Activated T-helper 2 cell treated with anti-CD3 and anti-CD28 coated beads, Interferon-gamma antibody, Interleukin-2, Interleukin-4, amounts not matched to agents 10 μg/mL and 5 μg/mL and 100 μg/mL, durations not matched to agents 14 hours and 24 hours and 36 hours (primary cell): ENCODE measurements at regions not wholly inside any gene's neighbourhood (a gene's known extent, or its start where the extent isn't known, plus 50 kb on each side); places are given as distances from the start of the nearest gene placed in this dataset.
"Not testable (repeated sequence)": the region's sequence is repeated elsewhere in the genome, so short reads cannot be mapped to it uniquely, and the experiment has no call there.

Source experiments
- DNase-seq: peaks from one replicate; pipeline ENCODE4 v3.0.0; 2021; ENCODE audit warnings: low spot score
- H3K27ac Mint-ChIP-seq: one replicate; pipeline ENCODE4 v1.8.0; 2021; ENCODE audit warnings: mixed read lengths
- H3K27me3 Mint-ChIP-seq: one replicate; pipeline ENCODE4 v1.8.0; 2021; ENCODE audit warnings: low read depth, mixed read lengths
- H3K36me3 Mint-ChIP-seq: one replicate; pipeline ENCODE4 v1.8.0; 2021; ENCODE audit warnings: low read depth, mixed read lengths
- H3K4me1 Mint-ChIP-seq: one replicate; pipeline ENCODE4 v1.8.0; 2021; ENCODE audit warnings: low read depth, mixed read lengths
- H3K4me3 Mint-ChIP-seq: one replicate; pipeline ENCODE4 v1.8.0; 2021; ENCODE audit warnings: low read depth, mild to moderate bottlenecking, moderate library complexity, mixed read lengths
- H3K9me3 Mint-ChIP-seq: one replicate; pipeline ENCODE4 v1.8.0; 2021; ENCODE audit warnings: mixed read lengths
- intact Hi-C: fragments of 100-400 bp; cut with micrococcal nuclease; formaldehyde crosslinking; loops from one replicate; pipeline ENCODE4 v1.15.1; 2023

- no peaks in the 10 kb centered on the region for H3K9me3 Mint-ChIP-seq
- intact Hi-C loops, result no loop called here
- no peak for DNase-seq
- H3K4me3 Mint-ChIP-seq, result no peak overlapping the region
- no peak overlapping the region for H3K27ac Mint-ChIP-seq
- H3K36me3 Mint-ChIP-seq, result no peaks in the 10 kb centered on the region
- peaks cover 26% of the 10 kb centered on the region for H3K27me3 Mint-ChIP-seq
- peaks cover 16% of the 10 kb centered on the region for H3K4me1 Mint-ChIP-seq
These were observed 214.1 kb downstream of the KLF6 start for GRCh38 chr10:3570855-3571266.

- peaks cover 19% of the 10 kb centered on the region for H3K27me3 Mint-ChIP-seq
- intact Hi-C loops, result no loop called here
- H3K4me1 Mint-ChIP-seq, result peaks cover 16% of the 10 kb centered on the region
These were observed 214.8 kb downstream of the KLF6 start for GRCh38 chr10:3570131-3570729.

DNA sequence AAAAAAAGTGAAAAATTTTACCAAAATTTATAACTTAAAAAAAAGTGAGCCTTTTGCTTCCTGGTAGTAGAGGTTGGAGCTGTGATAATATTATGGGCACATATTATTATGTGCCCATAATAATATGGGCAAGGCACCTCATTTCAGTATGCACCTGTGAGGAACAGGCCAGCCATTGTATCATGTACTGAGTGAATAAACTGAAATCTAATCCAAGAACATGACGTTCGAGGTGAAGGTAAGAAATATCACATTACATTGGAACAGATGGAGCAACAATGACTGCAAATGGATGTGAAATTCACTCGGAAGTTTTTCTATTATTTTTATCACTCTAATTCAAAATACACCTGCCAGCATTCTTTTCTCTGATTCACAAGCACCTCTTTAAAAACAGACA is 216.0 kb downstream of the KLF6 start:
- no peak overlapping the region for H3K27ac Mint-ChIP-seq
- H3K4me3 Mint-ChIP-seq, result no peak overlapping the region
- no peak for DNase-seq
- intact Hi-C loops, result loop anchor here (10.0 kb wide), 1 partner anchor 84 kb away; no protein-coding TSS in a partner anchor
- H3K4me1 Mint-ChIP-seq, result peaks cover 16% of the 10 kb centered on the region
- peaks cover 13% of the 10 kb centered on the region for H3K27me3 Mint-ChIP-seq
- H3K9me3 Mint-ChIP-seq, result no peaks in the 10 kb centered on the region
- no peaks in the 10 kb centered on the region for H3K36me3 Mint-ChIP-seq

More at GRCh38 chr10:3570131-3570729, 214.8 kb downstream of the KLF6 start:
- no peaks in the 10 kb centered on the region for H3K9me3 Mint-ChIP-seq
- H3K36me3 Mint-ChIP-seq, result no peaks in the 10 kb centered on the region
- H3K27ac Mint-ChIP-seq, result no peak overlapping the region
- H3K4me3 Mint-ChIP-seq, result no peak overlapping the region
- DNase-seq, result no peak

DNA sequence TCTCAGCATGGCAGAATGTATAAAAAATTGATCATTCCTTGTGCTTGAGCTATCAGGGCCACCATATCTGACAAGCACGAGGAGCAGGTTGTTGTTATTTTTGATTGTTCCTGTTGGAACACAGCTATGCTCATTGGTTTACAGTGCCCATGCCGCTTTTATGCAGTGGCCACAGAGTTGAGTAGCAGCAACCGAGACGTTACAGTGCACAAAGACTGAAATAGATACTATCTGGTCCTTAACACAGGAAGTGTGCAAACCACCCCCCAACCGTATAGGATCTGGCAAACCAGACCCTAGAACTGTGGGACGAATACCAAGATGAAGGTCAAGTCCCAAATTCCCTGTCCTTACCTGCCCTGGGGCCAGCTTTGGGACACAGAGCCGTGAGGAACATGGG is 216.6 kb downstream of the KLF6 start:
- Mint-ChIP-seq H3K36me3 (no peaks in the 10 kb centered on the region), H3K9me3 (no peaks in the 10 kb centered on the region), H3K27ac (no peak overlapping the region), H3K4me1 (peaks cover 19% of the 10 kb centered on the region), H3K4me3 (no peak overlapping the region), H3K27me3 (peaks cover 13% of the 10 kb centered on the region)
- DNase-seq, result no peak
- intact Hi-C loops, result loop anchor here (10.0 kb wide), 1 partner anchor 84 kb away; no protein-coding TSS in a partner anchor

GRCh38 chr10:3567291-3567963 is 217.6 kb downstream of the KLF6 start:
- H3K4me1 Mint-ChIP-seq, result peaks cover 22% of the 10 kb centered on the region
- DNase-seq, result no peak
- no peak overlapping the region for H3K27ac Mint-ChIP-seq
- intact Hi-C loops, result loop anchor here (10.0 kb wide), 1 partner anchor 83 kb away; no protein-coding TSS in a partner anchor
- H3K36me3 Mint-ChIP-seq, result no peaks in the 10 kb centered on the region
- H3K4me3 Mint-ChIP-seq, result no peak overlapping the region
- peaks cover 8% of the 10 kb centered on the region for H3K27me3 Mint-ChIP-seq
- H3K9me3 Mint-ChIP-seq, result no peaks in the 10 kb centered on the region

GRCh38 chr10:3566627-3567026 is 218.4 kb downstream of the KLF6 start:
- H3K4me1 Mint-ChIP-seq, result peaks cover 22% of the 10 kb centered on the region
- DNase-seq, result no peak
- peaks cover 4% of the 10 kb centered on the region for H3K27me3 Mint-ChIP-seq
- intact Hi-C loops, result loop anchor here (10.0 kb wide), 1 partner anchor 82 kb away; no protein-coding TSS in a partner anchor
- no peak overlapping the region for H3K27ac Mint-ChIP-seq
- H3K36me3 Mint-ChIP-seq, result no peaks in the 10 kb centered on the region
- no peaks in the 10 kb centered on the region for H3K9me3 Mint-ChIP-seq
- no peak overlapping the region for H3K4me3 Mint-ChIP-seq

GRCh38 chr10:3564346-3565002 is 220.5 kb downstream of the KLF6 start:
- no peak overlapping the region for H3K27ac Mint-ChIP-seq
- H3K27me3 Mint-ChIP-seq, result no peaks in the 10 kb centered on the region
- no peaks in the 10 kb centered on the region for H3K9me3 Mint-ChIP-seq
- intact Hi-C loops, result loop anchor here (10.0 kb wide), 1 partner anchor 80 kb away; no protein-coding TSS in a partner anchor
- no peak overlapping the region for H3K4me3 Mint-ChIP-seq
- no peaks in the 10 kb centered on the region for H3K36me3 Mint-ChIP-seq
- peaks cover 22% of the 10 kb centered on the region for H3K4me1 Mint-ChIP-seq
- DNase-seq, result no peak

GRCh38 chr10:3563298-3563697 is 221.7 kb downstream of the KLF6 start:
- Mint-ChIP-seq H3K36me3 (no peaks in the 10 kb centered on the region), H3K4me3 (no peak overlapping the region), H3K27me3 (no peaks in the 10 kb centered on the region), H3K9me3 (no peaks in the 10 kb centered on the region), H3K4me1 (peaks cover 18% of the 10 kb centered on the region), H3K27ac (peak overlapping the region; percentile 46)
- no peak for DNase-seq
- intact Hi-C loops, result loop anchor here (2.0 to 10.0 kb wide), 2 partner anchors 60 to 78 kb away; no protein-coding TSS in a partner anchor

DNA sequence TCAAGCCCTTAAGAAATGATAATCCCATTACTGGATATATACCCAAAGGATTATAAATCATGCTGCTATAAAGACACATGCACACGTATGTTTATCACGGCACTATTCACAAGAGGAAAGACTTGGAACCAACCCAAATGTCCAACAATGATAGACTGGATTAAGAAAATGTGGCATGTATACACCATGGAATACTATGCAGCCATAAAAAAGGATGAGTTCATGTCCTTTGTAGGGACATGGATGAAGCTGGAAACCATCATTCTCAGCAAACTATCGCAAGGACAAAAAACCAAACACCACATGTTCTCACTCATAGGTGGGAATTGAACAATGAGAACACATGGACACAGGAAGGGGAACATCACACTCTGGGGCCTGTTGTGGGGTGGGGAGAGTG is 224.4 kb downstream of the KLF6 start:
- not testable (repeated sequence) for H3K4me1 Mint-ChIP-seq, H3K27ac Mint-ChIP-seq, H3K36me3 Mint-ChIP-seq, DNase-seq, H3K9me3 Mint-ChIP-seq, H3K27me3 Mint-ChIP-seq, H3K4me3 Mint-ChIP-seq
- intact Hi-C loops, result loop anchor here (10.0 kb wide), 1 partner anchor 76 kb away; no protein-coding TSS in a partner anchor

DNA sequence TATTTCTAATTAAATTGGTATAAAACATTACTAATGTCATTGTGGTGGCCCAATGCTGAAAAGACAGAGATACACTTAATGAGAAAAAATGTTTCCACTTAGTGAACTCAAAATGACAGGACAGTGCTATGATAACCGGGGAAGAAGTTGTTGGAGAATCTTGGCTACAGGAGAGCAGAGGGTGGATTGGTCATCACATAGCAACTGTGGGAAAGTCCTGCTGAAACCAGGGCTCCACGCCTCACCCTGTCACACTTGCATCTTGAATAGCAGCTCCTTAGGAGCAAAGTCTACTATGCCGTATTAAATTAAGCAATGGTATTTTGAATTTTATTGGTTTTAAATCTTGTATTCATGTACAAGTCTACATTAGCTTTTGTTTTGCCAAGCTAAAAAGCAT is 225.5 kb downstream of the KLF6 start:
- H3K9me3 Mint-ChIP-seq, result no peaks in the 10 kb centered on the region
- no peak overlapping the region for H3K4me3 Mint-ChIP-seq
- H3K4me1 Mint-ChIP-seq, result peaks cover 8% of the 10 kb centered on the region
- no peaks in the 10 kb centered on the region for H3K36me3 Mint-ChIP-seq
- no peak for DNase-seq
- intact Hi-C loops, result no loop called here
- H3K27ac Mint-ChIP-seq, result no peak overlapping the region
- H3K27me3 Mint-ChIP-seq, result peaks cover 6% of the 10 kb centered on the region

- Mint-ChIP-seq H3K36me3 (no peaks in the 10 kb centered on the region), H3K4me3 (no peak overlapping the region), H3K27me3 (peaks cover 6% of the 10 kb centered on the region), H3K4me1 (peaks cover 13% of the 10 kb centered on the region), H3K27ac (no peak overlapping the region), H3K9me3 (no peaks in the 10 kb centered on the region)
- DNase-seq, result no peak
- intact Hi-C loops, result no loop called here
These were observed 226.0 kb downstream of the KLF6 start for GRCh38 chr10:3559011-3559410.

- H3K27me3 Mint-ChIP-seq, H3K9me3 Mint-ChIP-seq, H3K36me3 Mint-ChIP-seq, intact Hi-C loops, H3K4me3 Mint-ChIP-seq, DNase-seq, H3K27ac Mint-ChIP-seq: not testable (repeated sequence)
- H3K4me1 Mint-ChIP-seq, result peaks cover 11% of the 10 kb centered on the region
These were observed 228.6 kb downstream of the KLF6 start for GRCh38 chr10:3556191-3557017.
